AG10803 (cell line): ENCODE measurements at regions not wholly inside any gene's neighbourhood (a gene's known extent, or its start where the extent isn't known, plus 50 kb on each side); places are given as distances from the start of the nearest gene placed in this dataset.

Source experiments
- DNase-seq: peaks from one replicate; pipeline ENCODE4 v3.0.0; 2010; ENCODE audit warnings: low read depth
- H3K4me3 ChIP-seq: 2 replicates; pipeline ENCODE4 v1.5.1; 2011; ENCODE audit warnings: mild to moderate bottlenecking, low read length, control low read depth
- CTCF ChIP-seq: conservative IDR thresholded peaks from 2 replicates; pipeline ENCODE4 v1.5.1; 2011; ENCODE audit warnings: mild to moderate bottlenecking, low read length, control low read depth, inconsistent platforms

- H3K4me3 ChIP-seq = no peak overlapping the region
- TF ChIP-seq CTCF = no peak
- DNase-seq = peak; percentile 43
These were observed 127.1 kb upstream of the RBMS3 start for GRCh38 chr3:29153811-29154210.

- no peak for DNase-seq
- no peak overlapping the region for H3K4me3 ChIP-seq
- TF ChIP-seq CTCF = no peak
These were observed 124.7 kb upstream of the RBMS3 start for GRCh38 chr3:29156086-29156715.

- TF ChIP-seq CTCF = no peak
- no peak overlapping the region for H3K4me3 ChIP-seq
- DNase-seq = no peak
These were observed 116.0 kb upstream of the RBMS3 start for GRCh38 chr3:29164825-29165224.

GRCh38 chr3:29167180-29167579 lies 113.7 kb upstream of the RBMS3 start:
- TF ChIP-seq CTCF = no peak
- DNase-seq = no peak
- H3K4me3 ChIP-seq = no peak overlapping the region

GRCh38 chr3:29168081-29168480 lies 112.8 kb upstream of the RBMS3 start:
- H3K4me3 ChIP-seq = no peak overlapping the region
- DNase-seq = no peak
- TF ChIP-seq CTCF = no peak

- TF ChIP-seq CTCF = no peak
- DNase-seq = no peak
- no peak overlapping the region for H3K4me3 ChIP-seq
These were observed 112.2 kb upstream of the RBMS3 start for GRCh38 chr3:29168696-29169095.

GRCh38 chr3:29169451-29169850 lies 111.4 kb upstream of the RBMS3 start:
- TF ChIP-seq CTCF = no peak
- no peak for DNase-seq

More at GRCh38 chr3:29169451-29169850, 111.4 kb upstream of the RBMS3 start:
- H3K4me3 ChIP-seq = no peak overlapping the region
